NCI-H146 (cell line): ENCODE measurements at regions not wholly inside any gene's neighbourhood (a gene's known extent, or its start where the extent isn't known, plus 50 kb on each side); places are given as distances from the start of the nearest gene placed in this dataset.
"Not testable (repeated sequence)": the region's sequence is repeated elsewhere in the genome, so short reads cannot be mapped to it uniquely, and the experiment has no call there.

ENCODE experiments used
- DNase-seq: peaks from one replicate; lab custom pipeline; 2025; lab: John Stamatoyannopoulos, UW

DNA sequence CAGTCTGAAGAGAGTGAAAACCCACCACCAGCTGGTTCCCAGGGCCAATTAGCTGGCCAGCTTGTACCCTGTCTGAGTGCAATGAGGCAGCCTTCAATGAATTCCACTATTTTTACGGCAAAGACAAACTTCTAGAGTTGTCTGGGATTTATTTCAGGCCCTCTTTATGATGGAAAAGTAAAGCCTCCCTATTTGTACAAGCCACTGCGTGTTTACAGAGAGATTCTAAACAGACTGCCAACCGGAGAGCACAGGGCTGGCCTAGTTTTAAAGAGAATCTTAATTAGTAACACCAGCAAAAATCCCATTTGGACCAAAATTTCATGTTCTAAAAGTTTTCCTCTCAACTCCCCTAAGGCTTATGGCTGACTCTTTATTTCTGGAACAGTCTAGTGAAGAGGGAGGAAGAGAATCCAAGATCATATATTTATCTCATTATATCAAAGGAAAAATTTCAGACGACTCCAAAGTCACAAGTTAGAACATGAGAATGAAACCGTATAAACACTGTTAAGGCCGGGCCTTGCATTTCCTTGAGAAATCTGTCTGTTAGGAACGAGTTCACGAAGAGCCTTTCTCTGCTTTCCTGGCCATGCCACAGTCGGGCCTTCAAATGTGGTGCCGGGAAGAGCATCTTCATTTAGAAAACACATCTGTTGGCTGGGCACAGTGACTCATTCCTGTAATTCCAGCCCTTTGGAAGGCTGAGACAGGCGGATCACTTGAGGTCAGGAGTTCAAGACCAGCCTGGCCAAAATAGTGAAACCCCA lies 724.6 kb upstream of the NRP1 start:
- no peak for DNase-seq

DNA sequence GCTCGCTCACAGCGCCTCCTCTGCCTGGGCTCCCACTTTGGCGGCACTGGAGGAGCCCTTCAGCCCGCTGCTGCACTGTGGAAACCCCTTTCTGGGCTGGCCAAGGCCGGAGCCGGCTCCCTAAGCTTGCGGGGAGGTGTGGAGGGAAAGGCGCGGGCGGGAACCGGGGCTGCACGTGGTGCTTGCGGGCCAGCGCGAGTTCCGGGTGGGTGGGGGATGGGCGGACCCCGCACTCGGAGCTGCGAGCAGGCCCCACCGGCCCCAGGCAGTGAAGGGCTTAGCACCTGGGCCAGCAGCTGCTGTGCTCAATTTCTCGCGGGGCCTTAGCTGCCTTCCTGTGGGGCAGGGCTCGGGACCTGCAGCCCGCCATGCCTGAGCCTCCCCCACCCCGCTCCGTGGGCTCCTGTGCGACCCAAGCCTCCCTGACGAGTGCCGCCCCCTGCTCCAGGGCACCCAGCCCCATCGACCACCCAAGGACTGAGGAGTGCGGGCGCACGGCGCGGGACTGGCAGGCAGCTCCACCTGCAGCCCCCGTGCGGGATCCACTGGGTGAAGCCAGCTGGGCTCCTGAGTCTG lies 721.0 kb upstream of the NRP1 start:
- DNase-seq: not testable (repeated sequence)

DNA sequence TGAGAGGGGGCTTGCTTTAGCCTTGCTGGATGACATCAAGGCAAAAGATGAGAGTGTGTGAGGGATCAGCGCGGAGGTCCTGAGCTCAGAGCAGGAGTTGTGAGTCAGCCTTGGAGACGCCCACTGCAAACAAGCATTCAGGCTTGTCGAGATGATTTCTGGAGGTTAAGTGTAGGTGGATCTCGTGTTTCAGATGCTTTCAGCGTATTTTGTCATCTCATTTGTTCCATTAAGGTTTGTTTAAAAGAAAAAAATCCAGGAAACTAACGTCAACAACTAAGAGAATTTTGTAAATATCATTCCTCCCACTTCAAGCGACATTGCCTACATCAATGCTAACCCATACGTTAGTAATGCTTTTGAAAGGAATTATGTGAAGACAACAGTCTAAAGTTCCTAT lies 715.4 kb upstream of the NRP1 start:
- no peak for DNase-seq

DNA sequence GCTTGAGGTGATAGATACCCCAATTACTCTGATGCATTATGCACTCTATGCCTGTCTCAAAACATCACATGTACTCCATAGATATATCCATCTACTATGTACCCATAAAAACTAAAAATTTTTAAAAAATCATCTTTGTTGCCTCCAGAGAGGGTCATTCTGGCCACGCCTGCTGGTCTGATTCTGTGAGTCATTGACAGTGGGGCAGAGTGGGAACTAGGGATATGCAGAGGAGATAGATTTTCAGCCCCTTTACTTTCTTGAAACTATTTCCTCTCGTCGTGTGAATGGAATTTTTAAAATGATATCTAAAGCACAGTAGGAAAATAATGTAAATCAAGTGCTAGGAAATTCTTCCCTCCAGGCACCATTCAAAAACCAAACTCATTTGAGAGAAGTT lies 715.0 kb upstream of the NRP1 start:
- no peak for DNase-seq

DNA sequence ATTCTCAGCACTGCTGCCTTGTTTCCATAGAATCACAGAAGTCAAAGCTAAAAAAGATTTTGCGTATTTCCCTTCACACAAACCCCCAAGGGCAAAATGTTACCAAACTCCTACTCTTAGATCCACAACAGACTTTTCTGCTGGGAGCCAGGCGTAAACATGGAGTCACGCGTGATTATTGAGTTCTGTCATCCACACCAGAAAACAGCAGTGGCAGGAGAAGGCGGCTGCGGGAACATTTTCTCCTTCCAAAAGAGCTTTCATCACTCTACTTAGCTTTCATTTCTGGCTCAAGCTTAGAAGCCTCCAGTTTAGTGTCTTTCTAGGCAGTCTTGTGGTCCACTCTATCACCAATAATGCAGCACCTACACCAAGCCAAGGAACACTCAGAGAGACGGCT lies 712.9 kb upstream of the NRP1 start:
- DNase-seq: no peak

DNA sequence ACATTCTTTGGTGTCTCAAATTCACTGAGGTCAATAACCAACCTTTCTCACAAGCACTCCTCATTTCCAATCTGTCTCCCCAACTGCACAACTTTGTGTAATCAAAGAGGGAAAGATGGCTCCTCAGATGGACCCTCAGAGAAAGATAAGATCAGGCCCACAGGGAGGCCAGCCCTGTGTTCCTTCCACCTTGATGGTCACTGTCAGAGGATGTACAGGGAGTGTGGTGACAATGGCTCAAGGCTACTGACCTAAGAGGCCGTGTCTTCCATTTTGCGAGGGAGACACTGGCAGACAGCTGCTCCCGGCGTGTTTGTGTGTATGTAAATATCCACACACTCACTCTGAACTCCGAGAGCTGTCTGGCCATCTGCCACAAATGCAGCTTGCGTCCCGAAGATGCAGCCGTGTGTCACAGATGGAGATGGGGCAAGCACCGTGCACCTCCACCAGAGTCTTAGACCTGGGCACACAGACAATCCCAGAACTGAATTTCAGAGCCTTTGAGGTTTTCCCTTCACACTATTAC lies 712.1 kb upstream of the NRP1 start:
- peak; percentile 20 for DNase-seq

DNA sequence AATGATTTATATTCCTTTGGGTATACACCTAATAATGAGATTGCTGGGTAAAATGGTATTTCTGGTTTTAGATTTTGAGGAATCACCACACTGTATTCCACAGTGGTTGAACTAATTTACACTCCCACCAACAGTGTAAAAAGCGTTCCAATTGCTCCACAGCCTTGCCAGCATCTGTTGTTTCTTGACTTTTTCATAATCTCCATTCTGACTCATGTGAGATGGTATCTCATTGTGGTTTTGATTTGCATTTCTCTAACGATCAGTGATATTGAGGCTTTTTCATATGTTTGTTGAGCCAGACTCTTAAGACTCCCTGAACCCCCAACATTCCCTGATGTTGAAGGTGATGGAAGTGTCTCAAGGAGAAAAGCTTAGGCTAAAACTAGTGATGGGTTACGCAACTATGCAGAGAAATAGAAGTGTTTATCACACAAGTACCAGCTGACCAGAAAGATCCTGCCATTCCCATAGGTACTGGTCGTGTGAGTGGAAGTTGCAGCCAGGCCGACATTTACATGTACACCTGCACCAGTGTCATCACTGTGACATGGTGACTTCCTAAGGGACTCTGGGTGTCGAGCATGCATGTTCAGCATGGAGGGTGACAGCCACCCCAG lies 711.2 kb upstream of the NRP1 start:
- DNase-seq: no peak

DNA sequence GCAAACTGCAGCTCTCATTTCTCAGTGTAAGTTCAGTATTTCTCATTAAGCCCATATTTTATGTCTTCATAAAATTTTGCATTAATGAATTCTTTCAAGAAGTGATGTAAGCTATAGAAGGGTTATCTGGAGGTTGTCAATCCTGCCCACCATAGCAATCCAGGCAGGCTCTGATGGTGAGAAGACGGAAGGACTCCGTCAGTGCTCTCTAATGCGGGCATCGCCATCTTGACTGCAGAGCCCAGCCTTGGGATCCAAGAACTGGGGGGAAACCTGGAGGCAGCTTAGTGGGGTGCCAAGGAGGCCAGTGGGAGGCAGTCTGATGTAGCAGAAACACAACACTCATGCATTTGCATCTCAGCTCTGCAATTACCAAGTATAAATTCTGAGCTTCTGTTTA lies 707.4 kb upstream of the NRP1 start:
- DNase-seq: no peak

DNA sequence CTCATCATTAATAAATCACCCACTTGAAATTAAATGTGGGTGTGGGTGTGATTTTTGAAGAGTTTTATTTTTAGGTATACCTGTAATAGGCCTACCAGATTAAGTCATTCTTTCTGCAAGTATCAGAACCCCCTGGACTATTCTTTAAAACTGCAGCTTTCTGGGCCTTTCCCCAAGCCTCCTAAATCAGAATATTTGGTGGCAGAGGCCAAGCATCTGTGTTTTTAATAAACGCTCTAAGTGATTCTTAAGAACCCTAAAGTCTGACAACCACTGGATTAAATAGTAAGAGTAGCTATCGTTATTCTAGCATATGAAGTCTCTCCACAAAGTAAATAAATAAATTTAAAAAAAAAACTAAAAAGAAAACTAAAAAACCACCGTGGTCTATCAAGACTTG lies 703.0 kb upstream of the NRP1 start:
- no peak for DNase-seq

DNA sequence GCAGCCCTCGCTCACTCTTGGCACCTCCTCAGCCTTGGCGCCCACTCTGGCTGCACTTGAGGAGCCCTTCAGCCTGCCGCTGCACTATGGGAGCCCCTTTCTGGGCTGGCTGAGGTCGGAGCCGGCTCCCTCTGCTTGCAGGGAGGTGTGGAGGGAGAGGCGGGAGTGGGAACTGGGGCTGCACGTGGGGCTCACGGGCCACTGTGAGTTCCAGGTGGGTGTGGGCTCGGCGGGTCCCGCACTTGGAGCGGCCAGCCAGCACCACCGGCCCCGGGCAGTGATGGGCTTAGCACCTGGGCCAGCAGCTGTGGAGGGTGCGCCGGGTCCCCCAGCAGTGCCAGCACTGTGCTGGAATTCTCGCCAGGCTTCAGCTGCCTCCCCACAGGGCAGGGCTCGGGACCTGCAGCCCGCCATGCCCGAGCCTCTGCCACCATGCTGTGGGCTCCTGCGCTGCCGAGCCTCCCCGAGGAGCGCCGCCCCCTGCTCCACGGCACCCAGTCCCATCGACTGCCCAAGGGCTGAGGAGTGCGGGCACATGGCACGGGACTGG lies 700.8 kb upstream of the NRP1 start:
- DNase-seq: not testable (repeated sequence)

DNA sequence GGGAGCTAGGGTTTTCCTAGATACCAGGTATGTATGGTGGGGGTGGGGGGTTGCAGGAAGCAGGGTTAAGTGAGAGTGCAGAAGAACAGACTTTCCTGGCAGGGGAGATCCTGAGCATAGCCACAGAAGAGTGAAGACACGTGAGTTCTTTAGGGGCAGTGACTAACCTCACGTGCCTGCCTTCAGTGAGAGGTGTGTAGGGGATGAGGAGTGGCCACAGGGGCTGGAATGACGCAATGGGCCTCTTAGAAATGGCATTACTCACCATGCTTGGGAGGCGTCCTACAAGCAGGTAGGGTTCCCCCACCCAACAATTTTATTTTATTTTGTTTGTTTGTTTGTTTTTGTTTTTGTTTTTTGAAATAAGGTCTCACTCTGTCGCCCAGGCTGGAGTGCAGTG lies 698.6 kb upstream of the NRP1 start:
- no peak for DNase-seq

DNA sequence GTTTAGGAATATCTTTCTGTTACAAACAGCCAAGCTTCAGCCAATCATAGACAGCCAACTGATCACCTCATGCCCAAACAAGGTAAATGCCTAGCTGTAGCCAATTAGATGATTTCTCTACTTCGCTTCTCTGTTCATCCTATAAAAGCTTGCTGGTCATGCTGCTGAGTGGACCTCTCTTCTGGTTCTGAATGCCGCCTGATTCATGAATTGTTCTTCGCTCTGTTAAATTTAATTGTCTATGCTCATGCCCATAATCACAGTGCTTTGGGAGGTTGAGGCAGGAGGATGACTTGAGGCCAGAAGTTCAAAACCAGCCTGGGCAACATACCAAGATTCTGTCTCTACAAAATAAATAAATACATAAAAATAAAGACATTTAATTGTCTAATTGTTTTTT lies 698.1 kb upstream of the NRP1 start:
- no peak for DNase-seq

DNA sequence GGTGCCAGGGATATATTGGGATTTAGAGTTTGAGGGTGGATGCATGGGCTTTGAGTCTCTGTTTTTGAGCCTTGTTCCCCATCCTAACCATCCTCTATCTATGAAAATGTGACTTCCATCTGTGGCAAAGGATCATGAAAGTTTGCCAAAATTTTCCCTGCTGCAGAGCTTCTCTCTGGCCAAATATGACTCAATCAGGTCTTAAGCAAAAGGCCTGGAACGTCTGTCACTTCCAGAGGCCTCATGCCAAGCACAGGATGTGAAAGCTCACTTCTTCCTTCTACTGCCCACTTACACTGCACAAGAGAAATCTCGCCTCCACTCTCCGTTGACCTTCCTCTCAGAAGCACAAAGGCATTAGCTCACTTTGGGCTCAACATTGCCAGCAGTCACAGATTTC lies 696.9 kb upstream of the NRP1 start:
- DNase-seq: no peak

DNA sequence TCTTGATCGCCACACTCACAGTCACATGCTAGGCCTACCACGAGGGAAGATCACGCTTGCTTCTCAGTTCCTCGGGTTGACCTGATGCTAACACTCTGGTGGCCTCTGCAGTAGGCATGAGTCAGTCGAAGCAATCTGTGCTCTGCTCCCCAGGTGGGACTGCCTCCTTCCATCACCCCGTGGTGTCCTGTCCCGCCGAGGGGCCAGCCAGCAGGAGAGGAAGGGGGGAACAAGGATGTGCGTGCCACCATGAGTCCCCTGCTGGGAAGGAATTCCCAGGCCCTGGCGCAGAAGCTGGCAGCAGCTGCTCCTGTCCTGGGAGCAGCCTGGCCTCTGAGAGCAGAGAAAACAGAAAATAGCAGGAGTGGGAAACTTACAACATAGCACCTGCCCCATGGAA lies 695.0 kb upstream of the NRP1 start:
- peak; percentile 79 for DNase-seq

DNA sequence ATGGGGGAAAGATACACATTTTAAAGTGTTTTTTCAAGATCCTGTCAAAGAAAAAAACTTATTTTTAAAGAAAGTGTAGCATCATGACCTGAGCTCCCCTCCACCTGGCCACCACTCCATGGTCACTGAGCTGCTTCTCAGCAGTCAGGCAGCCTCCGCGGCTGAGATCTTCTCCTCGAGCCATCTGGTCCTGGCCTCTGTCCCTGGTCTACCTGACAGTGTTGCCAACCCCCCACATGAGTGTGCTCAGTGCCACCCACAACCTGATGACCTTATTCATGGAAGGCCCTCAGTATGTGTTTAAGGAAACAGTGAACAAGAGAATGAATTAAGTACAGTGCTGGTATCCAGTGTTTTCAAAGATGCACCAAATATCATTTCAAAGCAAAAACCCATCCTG lies 694.5 kb upstream of the NRP1 start:
- DNase-seq: no peak

DNA sequence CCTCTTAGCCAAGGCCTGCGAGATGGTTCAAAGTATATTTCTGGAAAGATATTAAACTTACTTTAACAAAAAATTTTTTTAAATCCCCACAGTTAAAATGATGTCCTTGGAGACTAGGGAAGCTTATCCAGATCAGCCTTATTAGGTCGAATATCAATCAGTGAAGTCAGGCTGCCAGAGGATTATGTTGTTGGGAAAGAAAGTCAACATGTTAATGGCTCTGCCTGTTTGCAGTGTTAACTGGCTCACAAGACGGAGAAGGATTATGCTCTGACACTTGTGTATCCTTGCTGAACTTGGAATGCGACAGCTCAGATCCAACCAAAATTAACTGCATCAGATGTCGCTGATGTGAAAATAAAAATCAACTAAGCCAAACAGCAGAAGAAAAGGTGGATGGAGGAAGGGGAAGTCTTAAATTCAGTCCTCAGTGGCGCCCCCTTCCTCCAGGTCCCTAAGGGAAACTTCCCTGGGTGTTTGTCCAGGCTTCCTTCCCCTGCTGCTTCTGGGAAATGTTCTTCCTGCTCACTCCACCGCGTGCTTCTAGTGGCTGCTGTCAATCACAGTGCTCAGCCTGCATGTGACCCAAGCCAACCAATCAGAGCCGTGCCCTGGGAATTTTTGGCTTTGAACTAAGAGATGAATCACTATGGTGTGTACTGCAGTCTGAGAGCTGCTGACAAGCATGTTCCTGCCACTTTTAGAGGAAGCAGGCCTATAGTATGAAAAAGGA lies 690.4 kb upstream of the NRP1 start:
- no peak for DNase-seq

DNA sequence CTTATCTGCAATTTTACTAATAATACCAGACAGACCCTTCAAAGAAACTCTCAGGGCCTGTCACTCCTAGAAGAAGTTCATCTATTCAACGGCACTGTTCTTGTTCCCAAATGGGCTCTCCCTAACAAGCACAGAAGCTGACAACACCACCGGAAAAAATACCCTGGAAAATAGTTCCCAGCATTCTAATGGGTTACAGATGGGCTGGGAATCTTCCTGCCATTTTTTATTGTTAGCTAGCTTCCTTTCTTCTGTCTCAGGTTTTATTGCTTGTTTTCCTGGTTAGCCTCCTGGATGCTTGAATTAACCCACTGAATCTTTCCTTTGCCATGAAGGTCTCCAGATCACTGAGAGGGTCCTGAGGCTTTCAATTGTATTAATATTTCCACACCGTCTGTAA lies 689.8 kb upstream of the NRP1 start:
- DNase-seq: no peak

DNA sequence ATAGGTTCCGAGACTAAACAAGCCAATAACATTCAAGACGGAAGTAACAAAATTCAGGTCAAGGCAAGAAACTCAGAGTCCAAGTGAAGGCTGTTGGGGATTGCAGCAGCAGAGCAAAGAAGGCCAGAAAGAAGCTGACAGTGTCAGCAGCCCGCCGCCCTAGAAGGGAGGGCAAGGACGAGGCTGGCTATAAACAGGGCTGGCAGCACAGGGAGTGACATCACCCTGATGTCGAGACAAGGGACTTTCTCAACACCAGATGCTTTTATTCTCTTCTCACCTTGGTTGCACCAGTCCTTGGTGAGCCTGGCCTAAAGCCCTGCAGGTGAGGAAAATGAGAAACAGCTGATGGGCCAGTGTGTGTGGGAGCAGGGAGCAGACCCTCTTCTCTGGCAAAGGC lies 687.7 kb upstream of the NRP1 start:
- DNase-seq: no peak

DNA sequence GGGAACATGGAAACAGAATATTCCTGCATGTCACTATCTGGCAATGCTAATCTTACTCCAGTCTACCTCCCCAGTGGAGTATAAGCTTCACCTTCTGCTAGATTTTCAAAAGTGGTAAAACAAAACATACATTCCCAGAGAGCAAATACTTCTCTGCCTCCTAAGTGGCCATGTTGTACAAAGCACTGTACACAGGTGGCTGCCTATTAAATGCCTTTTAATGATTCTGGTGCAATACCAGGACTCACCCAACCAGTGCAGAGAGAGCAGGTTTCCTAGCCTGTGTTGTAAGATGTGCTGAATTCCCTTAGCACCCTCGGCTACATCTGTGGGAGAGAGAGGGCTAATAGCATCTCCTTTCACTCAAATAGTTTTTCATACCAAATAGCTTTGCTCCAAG lies 684.3 kb upstream of the NRP1 start:
- DNase-seq: no peak

DNA sequence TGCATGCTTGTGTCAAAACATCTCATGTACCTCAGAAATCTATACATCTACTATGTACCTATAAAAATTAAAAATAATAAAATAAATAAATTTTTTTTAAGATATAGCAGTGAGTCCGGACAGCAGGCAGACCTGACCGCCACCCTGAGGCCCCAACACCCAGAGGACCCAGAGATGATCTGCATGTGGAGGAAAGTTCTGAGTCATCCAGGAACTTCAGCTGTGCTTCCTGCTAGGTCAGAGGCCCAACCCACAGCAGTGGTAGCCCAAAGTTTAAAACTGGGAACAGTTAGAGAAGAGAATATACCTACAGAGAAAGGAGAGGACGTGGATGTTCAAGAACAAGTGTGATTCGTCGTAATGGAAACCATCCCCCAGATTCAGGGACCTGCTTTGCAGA lies 683.7 kb upstream of the NRP1 start:
- DNase-seq: no peak

DNA sequence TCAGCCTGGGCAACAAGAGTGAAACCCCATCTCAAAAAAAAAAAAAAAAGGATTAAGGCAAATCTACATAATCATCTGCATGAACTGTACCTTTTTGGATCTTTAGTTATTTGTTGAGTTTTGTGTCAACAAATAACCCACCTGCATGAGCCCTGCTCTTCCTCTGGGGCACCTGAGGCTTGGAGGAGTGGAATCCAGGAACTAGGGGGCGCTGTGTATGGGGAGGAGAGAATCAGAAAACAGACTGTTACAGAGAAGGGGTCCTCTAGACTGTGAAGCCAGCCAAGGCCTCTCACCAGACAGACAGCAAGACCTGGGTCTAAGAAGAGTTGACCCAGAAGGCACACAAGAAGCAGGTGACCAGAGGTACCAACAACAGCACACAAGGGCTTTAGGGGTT lies 682.8 kb upstream of the NRP1 start:
- no peak for DNase-seq

DNA sequence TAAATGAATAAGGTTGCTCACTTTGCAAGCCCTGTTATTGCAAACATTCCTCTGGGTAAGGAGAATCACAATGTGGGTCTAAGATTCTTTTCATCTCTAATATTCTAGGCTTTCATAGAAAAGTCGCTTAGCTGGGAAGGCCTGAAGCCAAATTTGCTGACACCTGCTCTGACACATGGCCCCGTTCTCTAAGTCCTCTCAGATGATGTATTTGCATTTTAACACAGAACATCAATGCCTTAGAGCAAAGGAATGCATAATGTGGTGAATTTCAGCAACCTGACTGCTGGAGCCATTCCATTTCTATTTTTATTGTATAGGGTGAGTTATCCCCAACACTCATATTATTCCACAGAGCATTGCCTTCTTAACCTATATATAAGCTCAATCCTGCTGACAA lies 682.1 kb upstream of the NRP1 start:
- DNase-seq: no peak

DNA sequence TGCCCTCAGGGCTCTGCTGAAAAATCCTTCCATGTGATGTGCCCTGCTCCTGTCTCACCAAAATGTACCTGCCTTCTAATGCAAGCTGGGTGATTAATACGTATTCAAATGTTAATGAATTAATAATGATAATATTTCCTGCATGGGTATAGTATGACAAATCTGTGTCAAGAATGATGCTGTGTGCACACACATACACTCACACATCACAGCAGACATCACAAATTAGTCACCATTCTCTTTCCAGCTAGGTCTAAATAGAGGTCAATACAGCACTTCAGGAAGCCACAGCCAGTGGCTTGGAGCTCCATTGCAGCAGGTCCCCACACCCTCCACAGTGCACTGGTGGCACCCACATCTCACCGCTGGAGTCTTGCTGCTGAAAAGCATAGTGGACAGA lies 681.2 kb upstream of the NRP1 start:
- no peak for DNase-seq
